ENCODE measurements at regions not wholly inside any gene's neighbourhood (a gene's known extent, or its start where the extent isn't known, plus 50 kb on each side); places are given as distances from the start of the nearest gene placed in this dataset.

DNA sequence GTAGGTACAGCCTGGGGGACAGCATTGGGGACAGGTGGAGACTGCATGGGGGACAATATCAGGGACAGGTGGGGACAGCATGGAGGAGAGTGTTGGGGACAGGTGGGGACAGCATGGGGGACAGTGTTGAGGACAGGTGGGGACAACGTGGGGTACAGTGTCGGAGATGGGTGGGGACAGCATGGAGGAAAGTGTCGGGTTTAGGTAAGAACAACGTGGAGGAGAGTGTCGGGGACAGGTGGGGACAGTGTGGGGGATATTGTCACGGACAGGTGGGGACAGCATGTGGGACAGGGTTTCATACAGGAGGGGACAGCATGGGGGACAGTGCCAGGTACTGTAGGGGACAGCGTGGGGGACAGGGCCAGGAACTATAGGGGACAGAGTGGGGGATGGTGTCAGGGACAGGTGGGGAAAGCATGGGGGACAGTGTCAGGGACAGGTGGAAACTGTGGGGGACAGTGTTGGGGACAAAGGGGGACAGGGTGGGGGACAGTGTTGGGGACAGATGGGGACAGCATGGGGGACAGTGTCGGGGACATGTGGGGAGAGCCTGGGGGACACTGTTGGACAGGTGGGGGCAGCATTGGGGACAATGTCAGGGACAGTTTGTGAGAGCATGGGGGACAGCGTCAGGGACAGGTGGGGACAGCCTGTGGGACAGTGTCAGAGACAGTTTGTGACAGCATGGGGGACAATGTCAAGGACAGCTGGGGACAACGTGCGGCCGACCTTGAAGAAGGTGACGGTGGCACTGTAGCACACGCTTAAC lies 213.1 kb downstream of the TMEM121 start:
- TF ChIP-seq, protein P1, sequence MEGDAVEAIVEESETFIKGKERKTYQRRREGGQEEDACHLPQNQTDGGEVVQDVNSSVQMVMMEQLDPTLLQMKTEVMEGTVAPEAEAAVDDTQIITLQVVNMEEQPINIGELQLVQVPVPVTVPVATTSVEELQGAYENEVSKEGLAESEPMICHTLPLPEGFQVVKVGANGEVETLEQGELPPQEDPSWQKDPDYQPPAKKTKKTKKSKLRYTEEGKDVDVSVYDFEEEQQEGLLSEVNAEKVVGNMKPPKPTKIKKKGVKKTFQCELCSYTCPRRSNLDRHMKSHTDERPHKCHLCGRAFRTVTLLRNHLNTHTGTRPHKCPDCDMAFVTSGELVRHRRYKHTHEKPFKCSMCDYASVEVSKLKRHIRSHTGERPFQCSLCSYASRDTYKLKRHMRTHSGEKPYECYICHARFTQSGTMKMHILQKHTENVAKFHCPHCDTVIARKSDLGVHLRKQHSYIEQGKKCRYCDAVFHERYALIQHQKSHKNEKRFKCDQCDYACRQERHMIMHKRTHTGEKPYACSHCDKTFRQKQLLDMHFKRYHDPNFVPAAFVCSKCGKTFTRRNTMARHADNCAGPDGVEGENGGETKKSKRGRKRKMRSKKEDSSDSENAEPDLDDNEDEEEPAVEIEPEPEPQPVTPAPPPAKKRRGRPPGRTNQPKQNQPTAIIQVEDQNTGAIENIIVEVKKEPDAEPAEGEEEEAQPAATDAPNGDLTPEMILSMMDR (IDR thresholded peaks at IDR 0.05) = no peak
- TF ChIP-seq POLR2A (IDR thresholded peaks at IDR 0.05) = no peak

All from heart left ventricle (tissue), 13 donors.